Neural cell (in vitro differentiated cells): ENCODE measurements at regions not wholly inside any gene's neighbourhood (a gene's known extent, or its start where the extent isn't known, plus 50 kb on each side); places are given as distances from the start of the nearest gene placed in this dataset.
"Not testable (repeated sequence)": the region's sequence is repeated elsewhere in the genome, so short reads cannot be mapped to it uniquely, and the experiment has no call there.

ENCODE experiments used
- EP300 ChIP-seq: fragments of 450-650 bp; conservative IDR thresholded peaks from 2 replicates; pipeline ENCODE4 v1.6.1; 2014; ENCODE audit warnings: antibody characterized with exemption, mild to moderate bottlenecking, moderate library complexity; ENCODE audit not compliant: poor library complexity, severe bottlenecking
- EZH2 ChIP-seq: fragments of 200-600, 300-800 bp; shearing (Covaris generic), sonication (generic); IDR thresholded peaks from 2 replicates; pipeline ENCODE4 v1.6.1; 2014; ENCODE audit warnings: antibody characterized with exemption, low read length, borderline replicate concordance, mild to moderate bottlenecking; ENCODE audit not compliant: insufficient read depth, poor library complexity, severe bottlenecking
- MXI1 ChIP-seq: fragments of 450-650 bp; conservative IDR thresholded peaks from 2 replicates; pipeline ENCODE4 v1.6.1; 2014; ENCODE audit warnings: antibody characterized with exemption, mild to moderate bottlenecking; ENCODE audit not compliant: poor library complexity, severe bottlenecking
- POLR2AphosphoS5 ChIP-seq: IDR thresholded peaks from 2 replicates; pipeline ENCODE4 v1.6.1; 2012
- RAD21 ChIP-seq: fragments of 450-650 bp; conservative IDR thresholded peaks from 2 replicates; pipeline ENCODE4 v1.6.1; 2014; ENCODE audit warnings: antibody characterized with exemption, mild to moderate bottlenecking, moderate library complexity
- REST ChIP-seq: IDR thresholded peaks from 2 replicates; pipeline ENCODE4 v1.6.1; 2012; ENCODE audit warnings: borderline replicate concordance
- SMC3 ChIP-seq: fragments of 450-650 bp; conservative IDR thresholded peaks from 2 replicates; pipeline ENCODE4 v1.6.1; 2014; ENCODE audit warnings: antibody characterized with exemption, mild to moderate bottlenecking, moderate library complexity; ENCODE audit not compliant: poor library complexity
- TF ChIP-seq, protein P1 (sequence below): fragments of 450-650 bp; IDR thresholded peaks from 2 replicates; pipeline ENCODE4 v1.5.1; 2014; ENCODE audit warnings: antibody characterized with exemption, mild to moderate bottlenecking, moderate library complexity; ENCODE audit not compliant: poor library complexity, severe bottlenecking

DNA sequence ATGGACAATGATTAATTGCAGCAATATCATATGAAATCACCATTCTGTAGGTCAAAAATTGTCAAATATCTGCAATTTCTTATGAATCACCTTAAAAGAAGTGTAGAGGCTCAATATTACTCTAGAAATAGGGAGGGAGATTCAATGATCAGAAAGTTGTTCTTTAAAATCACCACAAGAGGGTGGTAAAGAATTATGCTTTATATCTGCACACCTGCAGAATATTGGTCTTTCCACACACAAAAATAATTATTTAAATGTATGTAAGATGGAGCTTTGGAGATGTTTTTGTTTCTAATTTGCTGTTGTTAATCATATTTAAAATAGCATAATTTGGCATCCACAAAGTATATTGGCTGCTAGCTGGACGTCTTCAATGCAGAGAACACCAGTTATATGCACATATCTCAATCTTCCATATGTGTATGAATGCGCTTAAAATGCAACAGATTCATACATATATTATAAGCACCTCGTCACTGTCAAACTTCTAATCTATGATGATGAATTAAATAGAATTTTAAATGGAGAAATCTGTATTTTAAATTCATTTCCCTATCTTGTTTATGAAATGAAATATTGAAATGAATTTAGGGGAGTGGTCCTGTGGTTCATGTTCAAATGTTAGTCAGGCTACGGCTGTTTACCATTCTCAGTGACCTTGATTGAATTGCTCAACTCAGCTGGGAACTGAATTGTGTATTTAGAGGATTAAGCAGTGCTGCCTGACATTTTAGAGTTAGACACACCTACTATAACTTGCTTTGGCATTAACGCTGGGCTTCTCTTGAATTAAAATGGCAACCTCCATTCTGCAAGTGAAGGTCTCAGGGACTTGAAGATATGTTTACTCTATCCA is 405.1 kb upstream of the FRG2C start:
- TF ChIP-seq, protein P1, sequence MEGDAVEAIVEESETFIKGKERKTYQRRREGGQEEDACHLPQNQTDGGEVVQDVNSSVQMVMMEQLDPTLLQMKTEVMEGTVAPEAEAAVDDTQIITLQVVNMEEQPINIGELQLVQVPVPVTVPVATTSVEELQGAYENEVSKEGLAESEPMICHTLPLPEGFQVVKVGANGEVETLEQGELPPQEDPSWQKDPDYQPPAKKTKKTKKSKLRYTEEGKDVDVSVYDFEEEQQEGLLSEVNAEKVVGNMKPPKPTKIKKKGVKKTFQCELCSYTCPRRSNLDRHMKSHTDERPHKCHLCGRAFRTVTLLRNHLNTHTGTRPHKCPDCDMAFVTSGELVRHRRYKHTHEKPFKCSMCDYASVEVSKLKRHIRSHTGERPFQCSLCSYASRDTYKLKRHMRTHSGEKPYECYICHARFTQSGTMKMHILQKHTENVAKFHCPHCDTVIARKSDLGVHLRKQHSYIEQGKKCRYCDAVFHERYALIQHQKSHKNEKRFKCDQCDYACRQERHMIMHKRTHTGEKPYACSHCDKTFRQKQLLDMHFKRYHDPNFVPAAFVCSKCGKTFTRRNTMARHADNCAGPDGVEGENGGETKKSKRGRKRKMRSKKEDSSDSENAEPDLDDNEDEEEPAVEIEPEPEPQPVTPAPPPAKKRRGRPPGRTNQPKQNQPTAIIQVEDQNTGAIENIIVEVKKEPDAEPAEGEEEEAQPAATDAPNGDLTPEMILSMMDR, result peak; percentile 83
- TF ChIP-seq EP300, EZH2, REST, MXI1, POLR2AphosphoS5: not testable (repeated sequence)
- TF ChIP-seq SMC3 (peak; percentile 93), RAD21 (peak; percentile 86)
